Activated naive CD4-positive, alpha-beta T cell treated with anti-CD3 and anti-CD28 coated beads for 36 hours (primary cell): ENCODE measurements at regions not wholly inside any gene's neighbourhood (a gene's known extent, or its start where the extent isn't known, plus 50 kb on each side); places are given as distances from the start of the nearest gene placed in this dataset.
"Not testable (repeated sequence)": the region's sequence is repeated elsewhere in the genome, so short reads cannot be mapped to it uniquely, and the experiment has no call there.

ENCODE experiments used
- CTCF ChIA-PET: fragments of 350-600 bp; sonication (Branson Sonifier 250); formaldehyde crosslinking; loops from one replicate; lab custom pipeline; 2021; ENCODE audit warnings: antibody characterized with exemption; lab: Charles Lee
- DNase-seq: peaks from one replicate; pipeline ENCODE4 v3.0.0-alpha.2; 2020
- H3K27ac Mint-ChIP-seq: one replicate; pipeline ENCODE4 v1.8.0; 2021; ENCODE audit warnings: mild to moderate bottlenecking, mixed read lengths
- H3K27me3 Mint-ChIP-seq: one replicate; pipeline ENCODE4 v1.8.0; 2021; ENCODE audit warnings: low read depth, mixed read lengths
- H3K36me3 Mint-ChIP-seq: one replicate; pipeline ENCODE4 v1.8.0; 2021; ENCODE audit warnings: low read depth, mixed read lengths
- H3K4me1 Mint-ChIP-seq: one replicate; pipeline ENCODE4 v1.8.0; 2021; ENCODE audit warnings: low read depth, mixed read lengths
- H3K4me3 Mint-ChIP-seq: one replicate; pipeline ENCODE4 v1.8.0; 2021; ENCODE audit warnings: mild to moderate bottlenecking, moderate library complexity, mixed read lengths
- H3K9me3 Mint-ChIP-seq: one replicate; pipeline ENCODE4 v1.8.0; 2021; ENCODE audit warnings: mixed read lengths
- intact Hi-C: fragments of 100-400 bp; cut with micrococcal nuclease; formaldehyde crosslinking; loops from one replicate; pipeline ENCODE4 v1.15.1; 2023

DNA sequence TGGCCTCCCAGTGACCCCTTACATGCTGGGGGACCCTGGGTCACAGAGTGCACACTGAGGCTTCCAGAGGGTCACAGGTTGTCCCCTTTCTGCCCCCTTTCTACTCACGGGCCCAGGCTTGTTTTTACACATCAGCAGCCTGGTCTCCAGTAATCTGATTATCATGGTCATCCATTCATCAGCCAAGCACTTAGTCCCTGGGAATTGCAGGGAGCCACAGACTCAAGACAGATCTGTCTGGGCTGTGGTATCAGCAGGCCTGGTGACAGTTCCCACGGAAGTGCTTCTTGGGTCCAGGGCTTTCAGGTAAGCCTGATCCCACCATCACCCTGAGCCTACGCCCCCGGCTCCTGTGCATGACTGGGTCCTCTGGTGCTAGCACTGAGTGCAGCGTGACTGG is 86.6 kb upstream of the OSBPL11 start:
- H3K4me3 Mint-ChIP-seq, DNase-seq, H3K27me3 Mint-ChIP-seq, CTCF ChIA-PET, H3K27ac Mint-ChIP-seq, intact Hi-C loops, H3K9me3 Mint-ChIP-seq, H3K36me3 Mint-ChIP-seq, H3K4me1 Mint-ChIP-seq: not testable (repeated sequence)

DNA sequence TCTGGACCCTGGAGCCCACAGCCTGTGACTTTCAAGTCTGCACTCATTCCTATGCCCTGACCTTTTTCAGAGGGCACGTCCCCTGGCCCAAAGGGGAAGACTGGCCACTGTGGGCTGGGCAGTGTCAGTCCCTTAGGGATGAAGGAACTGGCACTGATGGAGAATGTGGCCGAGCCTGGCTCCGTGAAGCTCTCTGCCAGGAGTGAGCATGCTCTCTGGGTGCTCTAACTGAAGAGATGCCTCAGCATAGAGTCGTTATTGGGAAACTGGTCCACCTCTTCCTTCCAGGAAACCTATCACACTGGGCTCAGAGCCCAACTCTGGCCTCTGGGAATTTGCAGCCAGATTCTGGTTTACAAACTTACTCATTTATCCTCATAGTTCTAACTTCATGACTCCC is 87.3 kb upstream of the OSBPL11 start:
- H3K4me1 Mint-ChIP-seq, CTCF ChIA-PET, H3K4me3 Mint-ChIP-seq, H3K36me3 Mint-ChIP-seq, intact Hi-C loops, H3K27me3 Mint-ChIP-seq, H3K27ac Mint-ChIP-seq, H3K9me3 Mint-ChIP-seq, DNase-seq: not testable (repeated sequence)

DNA sequence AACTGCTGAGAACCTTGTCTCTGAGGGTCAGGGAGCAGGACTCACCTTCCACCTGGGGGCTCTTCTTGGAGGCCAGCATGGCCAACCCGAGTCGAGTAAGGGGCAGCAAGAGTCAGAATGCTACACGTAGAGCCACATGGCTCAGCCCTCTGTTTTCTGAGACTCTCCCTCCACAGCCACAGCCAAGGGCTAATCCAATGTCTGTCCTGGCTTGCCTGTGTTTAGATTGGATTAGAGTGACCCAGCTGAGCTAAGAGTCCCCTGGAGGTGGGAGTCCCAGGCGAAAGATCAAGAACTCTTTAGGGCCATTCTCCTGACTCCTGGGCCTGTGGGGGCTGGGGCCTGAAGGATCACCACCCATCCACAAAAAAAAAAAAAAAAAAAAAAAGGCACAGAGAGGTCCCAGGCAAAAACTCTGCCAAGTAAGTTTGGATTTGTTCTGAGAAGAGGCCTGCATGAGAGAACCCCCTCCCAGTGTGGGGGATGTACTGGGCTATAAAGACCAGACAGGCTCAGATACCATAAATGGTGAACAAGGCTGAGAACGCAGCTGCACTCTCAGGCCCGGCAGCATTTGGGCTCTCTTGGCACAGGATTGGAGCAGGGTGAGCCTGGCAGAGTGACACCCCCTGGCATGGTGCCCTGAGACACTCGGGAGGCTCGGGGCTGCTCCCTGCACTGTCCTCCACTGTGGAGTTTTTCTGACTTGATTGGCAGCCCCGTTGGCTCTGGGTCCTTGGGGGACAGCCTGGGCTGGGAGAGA is 88.0 kb upstream of the OSBPL11 start:
- Mint-ChIP-seq H3K4me1 (no peaks in the 10 kb centered on the region), H3K36me3 (no peaks in the 10 kb centered on the region), H3K27ac (no peak overlapping the region), H3K27me3 (peaks cover 1% of the 10 kb centered on the region), H3K9me3 (no peaks in the 10 kb centered on the region), H3K4me3 (no peak overlapping the region)
- CTCF ChIA-PET, result no interaction called here
- intact Hi-C loops, result no loop called here
- DNase-seq, result no peak

DNA sequence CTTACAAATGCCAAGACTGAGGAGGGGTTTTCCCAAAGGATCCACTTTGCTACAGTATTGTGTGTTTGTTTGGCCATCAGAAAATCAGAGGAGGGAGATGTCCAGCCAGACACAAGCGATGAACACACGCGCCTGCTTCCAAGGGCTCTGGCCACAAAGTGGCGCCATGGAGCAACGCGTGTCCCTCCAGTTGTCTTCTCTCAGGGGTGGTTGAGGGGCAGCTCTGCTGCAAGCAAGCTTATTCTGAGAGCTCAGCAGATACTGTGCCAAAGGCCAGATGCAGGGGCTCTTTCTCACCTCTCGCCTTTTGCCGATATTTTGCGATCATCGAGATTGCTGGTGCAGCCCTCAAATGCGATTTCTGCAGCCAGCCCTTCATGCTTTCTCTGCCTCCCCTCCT is 88.9 kb upstream of the OSBPL11 start:
- Mint-ChIP-seq H3K9me3 (no peaks in the 10 kb centered on the region), H3K27ac (no peak overlapping the region), H3K4me1 (no peaks in the 10 kb centered on the region), H3K4me3 (no peak overlapping the region), H3K36me3 (no peaks in the 10 kb centered on the region), H3K27me3 (peaks cover 1% of the 10 kb centered on the region)
- DNase-seq, result no peak
- CTCF ChIA-PET, result no interaction called here
- intact Hi-C loops, result no loop called here

DNA sequence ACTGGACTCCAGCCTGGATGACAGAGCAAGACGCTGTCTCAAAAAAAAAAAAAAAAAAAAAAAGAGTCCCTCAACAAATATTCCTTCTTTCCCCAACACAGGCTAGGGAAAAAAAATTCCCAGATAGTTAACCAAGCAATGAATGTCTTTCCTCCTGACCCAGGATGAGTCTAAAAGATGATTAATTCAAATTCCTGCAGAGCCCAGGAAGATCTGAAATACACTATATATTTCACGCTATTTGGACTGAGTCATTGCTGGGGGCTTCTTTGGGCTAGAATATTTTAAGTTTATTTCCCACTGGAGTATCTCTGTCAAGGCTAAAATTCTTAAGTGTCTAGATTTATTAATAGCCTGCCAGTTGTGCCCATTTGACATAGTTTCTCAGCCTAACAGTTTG is 90.4 kb upstream of the OSBPL11 start:
- H3K4me1 Mint-ChIP-seq, intact Hi-C loops, H3K36me3 Mint-ChIP-seq, H3K27ac Mint-ChIP-seq, DNase-seq, H3K27me3 Mint-ChIP-seq, H3K4me3 Mint-ChIP-seq, H3K9me3 Mint-ChIP-seq, CTCF ChIA-PET: not testable (repeated sequence)

DNA sequence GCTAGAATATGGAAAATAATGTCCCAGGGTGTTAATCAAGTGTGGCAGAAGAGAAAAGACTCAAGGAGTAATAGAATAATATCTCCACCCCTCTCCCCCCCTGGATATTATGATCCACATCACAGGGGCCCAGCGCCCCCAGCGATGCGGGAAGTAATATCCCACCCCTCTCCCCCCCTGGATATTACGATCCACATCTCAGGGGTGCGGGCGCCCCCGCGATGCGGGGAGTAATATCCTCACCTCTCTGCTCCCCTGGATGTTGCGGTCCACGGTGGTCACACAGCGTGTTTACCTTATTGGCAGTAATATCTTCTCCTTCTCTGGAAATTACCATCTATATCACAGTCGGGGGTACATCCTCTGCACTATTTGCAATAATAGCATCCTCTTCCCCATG is 97.1 kb upstream of the OSBPL11 start:
- Mint-ChIP-seq H3K4me1 (no peaks in the 10 kb centered on the region), H3K4me3 (no peak overlapping the region), H3K27me3 (peaks cover 3% of the 10 kb centered on the region), H3K36me3 (no peaks in the 10 kb centered on the region), H3K9me3 (no peaks in the 10 kb centered on the region), H3K27ac (no peak overlapping the region)
- CTCF ChIA-PET, result no interaction called here
- intact Hi-C loops, result no loop called here
- no peak for DNase-seq

DNA sequence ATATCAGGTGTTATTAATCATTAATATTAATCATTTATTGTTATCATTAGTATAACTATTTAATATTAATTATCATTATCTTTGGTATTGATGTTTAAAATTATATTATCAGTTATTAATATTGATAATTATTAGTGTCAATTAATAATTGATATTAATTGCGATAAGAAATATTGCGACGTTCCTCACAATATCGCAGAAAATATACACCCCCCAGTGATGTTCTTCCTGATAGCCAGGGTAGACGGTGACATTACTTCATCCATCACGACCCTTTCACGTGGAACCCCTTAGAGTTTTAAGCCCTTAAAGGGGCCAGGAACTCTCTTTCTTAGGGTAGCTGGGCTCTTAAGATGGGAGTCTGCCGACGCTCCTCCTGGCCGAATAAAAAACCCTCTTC is 98.6 kb upstream of the OSBPL11 start:
- H3K27me3 Mint-ChIP-seq, result peaks cover 3% of the 10 kb centered on the region
- CTCF ChIA-PET, result no interaction called here
- intact Hi-C loops, result no loop called here
- H3K4me1 Mint-ChIP-seq, result no peaks in the 10 kb centered on the region
- no peaks in the 10 kb centered on the region for H3K9me3 Mint-ChIP-seq
- no peaks in the 10 kb centered on the region for H3K36me3 Mint-ChIP-seq
- DNase-seq, result no peak
- H3K27ac Mint-ChIP-seq, result no peak overlapping the region
- H3K4me3 Mint-ChIP-seq, result no peak overlapping the region

DNA sequence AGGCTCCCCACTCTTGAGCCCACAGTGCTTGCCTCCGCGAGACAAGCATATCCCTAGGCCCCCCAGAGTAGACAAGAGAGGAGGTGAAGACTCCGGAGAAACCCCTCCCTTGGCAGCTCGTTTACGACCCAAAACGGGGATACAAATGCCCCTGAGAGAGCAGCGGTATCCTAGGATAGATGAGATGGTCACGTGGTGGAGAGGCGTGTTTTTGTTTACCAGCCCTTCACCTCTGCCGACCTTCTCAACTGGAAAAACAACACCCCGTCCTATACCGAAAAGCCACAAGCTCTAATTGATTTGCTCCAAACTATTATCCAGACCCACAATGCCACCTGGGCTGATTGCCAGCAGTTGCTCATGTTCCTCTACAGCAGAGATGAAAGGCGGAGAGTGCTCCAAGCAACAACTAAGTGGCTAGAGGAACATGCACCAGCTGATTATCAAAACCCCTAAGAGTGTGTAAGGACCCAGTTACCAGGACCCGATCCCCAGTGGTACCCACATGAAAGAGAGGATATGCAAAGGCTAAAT is 99.5 kb upstream of the OSBPL11 start:
- peaks cover 3% of the 10 kb centered on the region for H3K27me3 Mint-ChIP-seq

DNA sequence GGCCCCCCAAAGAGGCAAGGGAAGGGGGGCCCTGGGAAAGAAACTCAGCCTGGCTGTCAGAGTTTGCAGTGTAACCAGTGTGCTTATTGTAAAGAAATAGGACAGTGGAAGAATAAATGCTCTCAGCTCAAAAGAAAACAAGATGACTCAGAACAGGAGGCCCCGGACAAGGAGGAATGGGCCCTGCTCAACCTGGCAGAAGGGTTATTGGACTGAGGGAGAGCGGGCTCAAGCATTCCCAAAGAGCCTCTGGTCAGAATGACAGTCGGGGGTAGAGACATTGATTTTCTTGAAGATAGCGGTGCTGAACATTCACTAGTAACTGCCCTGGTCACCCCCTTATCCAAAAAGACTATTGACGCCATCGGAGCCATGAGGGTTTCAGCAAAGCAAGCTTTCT is 100.4 kb upstream of the OSBPL11 start:
- CTCF ChIA-PET, result no interaction called here
- Mint-ChIP-seq H3K9me3 (no peaks in the 10 kb centered on the region), H3K36me3 (no peaks in the 10 kb centered on the region), H3K27me3 (peaks cover 3% of the 10 kb centered on the region), H3K4me3 (no peak overlapping the region), H3K27ac (no peak overlapping the region), H3K4me1 (no peaks in the 10 kb centered on the region)
- intact Hi-C loops, result loop anchor here (5.0 kb wide), 1 partner anchor 222 kb away; no protein-coding TSS in a partner anchor
- DNase-seq, result no peak

More for the DNA sequence above, 99.5 kb upstream of the OSBPL11 start:
- Mint-ChIP-seq H3K27ac (no peak overlapping the region), H3K9me3 (no peaks in the 10 kb centered on the region), H3K36me3 (no peaks in the 10 kb centered on the region), H3K4me1 (no peaks in the 10 kb centered on the region), H3K4me3 (no peak overlapping the region)
- intact Hi-C loops, result loop anchor here (5.0 kb wide), 1 partner anchor 222 kb away; no protein-coding TSS in a partner anchor
- CTCF ChIA-PET, result no interaction called here
- no peak for DNase-seq

DNA sequence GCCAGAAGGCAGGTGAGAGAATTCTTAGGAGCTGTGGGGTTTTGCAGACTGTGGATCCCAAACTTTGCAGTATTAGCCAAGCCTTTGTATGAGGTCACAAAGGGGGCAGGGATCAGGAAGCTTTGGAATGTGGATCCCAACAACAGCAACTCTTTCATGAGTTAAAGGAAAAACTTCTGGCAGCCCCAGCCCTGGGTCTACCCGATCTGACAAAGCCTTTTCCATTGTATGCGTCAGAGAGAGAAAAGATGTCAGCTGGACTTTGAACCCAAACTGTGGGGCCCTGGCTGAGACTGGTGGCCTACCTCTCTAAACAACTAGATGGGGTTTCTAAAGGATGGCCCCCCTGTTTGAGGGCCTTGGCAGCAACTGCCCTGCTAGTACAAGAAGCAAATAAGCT is 101.8 kb upstream of the OSBPL11 start:
- H3K4me1 Mint-ChIP-seq, H3K4me3 Mint-ChIP-seq, CTCF ChIA-PET, H3K27me3 Mint-ChIP-seq, H3K27ac Mint-ChIP-seq, DNase-seq, H3K36me3 Mint-ChIP-seq, H3K9me3 Mint-ChIP-seq: not testable (repeated sequence)
- intact Hi-C loops, result loop anchor here (5.0 kb wide), 1 partner anchor 220 kb away; no protein-coding TSS in a partner anchor

DNA sequence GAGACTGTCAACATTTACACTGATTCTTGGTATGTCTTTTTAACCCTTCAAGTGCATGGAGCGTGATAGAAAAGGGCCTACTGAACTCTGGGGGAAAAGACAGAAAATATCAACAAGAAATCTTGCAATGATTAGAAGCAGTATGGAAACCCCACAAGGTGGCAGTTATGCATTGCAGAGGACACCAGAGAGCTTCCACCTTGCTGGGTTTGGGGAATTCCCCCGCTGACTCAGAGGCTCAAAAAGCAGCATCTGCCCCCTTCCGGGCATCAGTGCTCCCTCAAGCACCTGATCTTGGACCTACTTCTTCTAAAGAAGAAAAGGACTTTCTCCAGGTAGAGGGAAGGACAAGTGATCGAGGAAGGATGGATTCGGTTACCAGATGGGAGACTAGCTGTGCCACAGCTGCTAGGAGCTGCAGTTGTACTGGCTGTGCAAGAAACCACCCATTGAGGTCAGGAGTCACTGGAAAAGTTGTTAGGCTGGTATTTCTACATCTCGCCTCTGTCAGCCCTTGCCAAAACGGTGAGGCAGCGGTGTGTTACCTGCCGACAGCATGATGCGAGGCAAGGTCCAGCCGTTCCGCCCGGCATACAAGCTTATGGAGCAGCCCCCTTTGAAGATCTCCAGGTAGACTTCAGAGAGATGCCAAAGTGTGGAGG is 102.8 kb upstream of the OSBPL11 start:
- CTCF ChIA-PET, H3K4me3 Mint-ChIP-seq, H3K36me3 Mint-ChIP-seq, H3K27me3 Mint-ChIP-seq, H3K9me3 Mint-ChIP-seq, H3K4me1 Mint-ChIP-seq, H3K27ac Mint-ChIP-seq: not testable (repeated sequence)
- intact Hi-C loops, result loop anchor here (2.0 to 5.0 kb wide), 2 partner anchors 45 to 219 kb away; no protein-coding TSS in a partner anchor
- DNase-seq, result peak; percentile 69

DNA sequence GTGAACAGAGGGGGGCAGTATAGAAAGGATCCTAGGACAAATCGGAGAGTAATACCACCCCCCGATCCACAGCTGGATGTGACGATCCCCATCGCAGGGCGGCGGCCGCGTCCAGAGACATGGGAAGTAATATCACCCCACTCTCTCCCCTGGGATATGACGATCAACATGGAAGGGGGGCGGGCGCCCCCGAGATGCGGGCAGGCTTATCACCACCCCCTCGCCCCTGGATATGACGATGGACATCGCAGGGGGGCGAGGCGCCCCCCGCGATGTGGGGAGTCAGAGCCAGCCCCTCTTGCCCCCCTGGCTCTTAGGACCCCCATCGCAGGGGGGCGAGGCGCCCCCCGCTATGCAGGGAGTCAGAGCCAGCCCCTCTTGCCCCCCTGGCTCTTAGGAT is 120.4 kb upstream of the OSBPL11 start:
- Mint-ChIP-seq H3K4me1 (no peaks in the 10 kb centered on the region), H3K36me3 (no peaks in the 10 kb centered on the region), H3K4me3 (no peak overlapping the region), H3K9me3 (no peaks in the 10 kb centered on the region), H3K27ac (no peak overlapping the region), H3K27me3 (peaks cover 4% of the 10 kb centered on the region)
- no peak for DNase-seq
- intact Hi-C loops, result no loop called here
- CTCF ChIA-PET, result no interaction called here

DNA sequence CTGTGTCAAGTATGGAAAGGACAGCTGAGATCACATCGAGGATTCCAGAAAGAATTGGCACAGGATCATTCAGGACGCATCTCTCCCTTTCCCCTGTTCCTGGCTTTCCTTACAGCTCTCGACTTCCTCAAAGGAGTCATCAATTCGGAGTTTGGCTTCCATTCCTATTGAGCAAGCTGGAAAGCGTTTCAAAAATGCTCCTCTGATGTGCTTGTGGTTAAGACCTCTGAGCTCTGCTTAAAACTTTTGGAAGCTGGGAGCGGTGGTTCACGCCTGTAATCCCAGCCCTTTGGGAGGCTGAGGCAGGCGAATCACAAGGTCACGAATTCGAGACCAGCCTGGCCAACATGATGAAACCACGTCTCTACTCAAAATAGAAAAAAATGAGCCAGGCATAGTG is 136.9 kb upstream of the OSBPL11 start:
- H3K4me1 Mint-ChIP-seq, H3K27me3 Mint-ChIP-seq, H3K36me3 Mint-ChIP-seq, CTCF ChIA-PET, intact Hi-C loops, H3K27ac Mint-ChIP-seq, DNase-seq, H3K4me3 Mint-ChIP-seq, H3K9me3 Mint-ChIP-seq: not testable (repeated sequence)
